OCI-LY1 (cell line): ENCODE measurements at regions not wholly inside any gene's neighbourhood (a gene's known extent, or its start where the extent isn't known, plus 50 kb on each side); places are given as distances from the start of the nearest gene placed in this dataset.

Source experiments
- CTCF ChIP-seq: fragments of 200-600 bp; sonication (generic), shearing (Covaris generic); IDR thresholded peaks from 2 replicates; pipeline ENCODE4 v1.5.1; 2017; ENCODE audit warnings: mild to moderate bottlenecking, antibody characterized with exemption, low read length, moderate library complexity, mixed read lengths
- EZH2 ChIP-seq: fragments of 200-600 bp; sonication (generic), shearing (Covaris generic); IDR thresholded peaks from 2 replicates; pipeline ENCODE4 v1.8.0; 2017; ENCODE audit warnings: borderline replicate concordance, mixed run types, mild to moderate bottlenecking, antibody characterized with exemption, low read length, moderate library complexity, mixed read lengths

GRCh38 chr16:59202233-59202862 is 468.2 kb upstream of the GOT2 start:
- TF ChIP-seq CTCF, result no peak
- TF ChIP-seq EZH2, result no peak
